ENCODE measurements at regions not wholly inside any gene's neighbourhood (a gene's known extent, or its start where the extent isn't known, plus 50 kb on each side); places are given as distances from the start of the nearest gene placed in this dataset.
"Not testable (repeated sequence)": the region's sequence is repeated elsewhere in the genome, so short reads cannot be mapped to it uniquely, and the experiment has no call there.

GRCh38 chr7:149623262-149623997, 125.8 kb upstream of the ZNF746 start:
- TF ChIP-seq POLR2A (IDR thresholded peaks at IDR 0.05; ENCODE audit: low read length); GATA1 (IDR thresholded peaks at IDR 0.05; ENCODE audit: low read depth, low read length): not testable (repeated sequence)
